GM18498 (cell line): ENCODE measurements at regions not wholly inside any gene's neighbourhood (a gene's known extent, or its start where the extent isn't known, plus 50 kb on each side); places are given as distances from the start of the nearest gene placed in this dataset.
"Not testable (repeated sequence)": the region's sequence is repeated elsewhere in the genome, so short reads cannot be mapped to it uniquely, and the experiment has no call there.

Source experiments
- ATAC-seq: cut with Tn5 transposase; IDR thresholded peaks from one replicate; pipeline ENCODE4 v1.9.1; 2021; ENCODE audit warnings: mild to moderate bottlenecking, moderate library complexity; ENCODE audit not compliant: unreplicated experiment

DNA sequence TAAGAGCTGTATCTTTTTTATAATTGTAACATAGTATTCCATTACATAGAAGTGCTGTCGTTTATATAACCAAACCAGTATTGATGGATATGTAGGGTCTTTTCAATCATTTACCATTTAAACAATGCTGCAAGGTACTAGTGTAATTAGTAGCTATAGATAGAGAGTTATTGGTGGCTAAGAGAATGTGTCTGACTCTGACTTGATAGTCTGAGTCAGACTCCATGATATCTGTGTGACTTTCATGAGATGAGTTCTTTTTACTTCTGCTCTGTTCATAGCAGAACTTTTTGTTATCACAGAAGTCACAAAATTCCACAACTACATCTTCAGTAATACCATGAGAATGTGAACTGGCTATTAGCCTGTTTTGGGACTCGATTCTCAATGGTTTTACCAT is 150.6 kb downstream of the FHIP1A start:
- no peak for ATAC-seq

- no peak for ATAC-seq
Measured at GRCh38 chr4:151561551-151562256, 152.7 kb downstream of the FHIP1A start.

DNA sequence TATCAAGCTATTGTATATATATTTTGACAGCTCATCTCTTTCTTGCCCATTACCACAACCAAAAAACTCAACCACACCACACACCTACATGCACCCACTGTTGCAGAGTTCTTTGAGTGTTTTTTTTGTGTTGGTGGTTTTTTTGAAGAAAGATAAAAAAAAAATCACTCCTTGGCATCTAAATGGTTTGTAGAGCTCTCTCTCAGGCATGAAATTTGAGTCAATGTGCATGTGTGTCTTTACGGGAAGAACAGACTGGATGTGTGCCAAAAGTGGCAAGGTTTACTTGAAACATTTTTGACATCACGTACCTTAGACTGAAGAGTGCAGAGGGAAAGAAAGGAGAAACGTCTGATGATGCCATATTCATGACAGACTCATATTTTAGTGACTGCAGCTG is 154.2 kb downstream of the FHIP1A start:
- ATAC-seq, result no peak

GRCh38 chr4:151564321-151564720 is 155.3 kb downstream of the FHIP1A start:
- ATAC-seq, result no peak

- no peak for ATAC-seq
Measured at GRCh38 chr4:151565583-151565982, 156.6 kb downstream of the FHIP1A start.

- ATAC-seq, result no peak
Measured at GRCh38 chr4:151566053-151566452, 157.1 kb downstream of the FHIP1A start.

GRCh38 chr4:151567056-151567455 is 158.1 kb downstream of the FHIP1A start:
- peak; percentile 97 for ATAC-seq

GRCh38 chr4:151568966-151569365 is 160.0 kb downstream of the FHIP1A start:
- no peak for ATAC-seq

DNA sequence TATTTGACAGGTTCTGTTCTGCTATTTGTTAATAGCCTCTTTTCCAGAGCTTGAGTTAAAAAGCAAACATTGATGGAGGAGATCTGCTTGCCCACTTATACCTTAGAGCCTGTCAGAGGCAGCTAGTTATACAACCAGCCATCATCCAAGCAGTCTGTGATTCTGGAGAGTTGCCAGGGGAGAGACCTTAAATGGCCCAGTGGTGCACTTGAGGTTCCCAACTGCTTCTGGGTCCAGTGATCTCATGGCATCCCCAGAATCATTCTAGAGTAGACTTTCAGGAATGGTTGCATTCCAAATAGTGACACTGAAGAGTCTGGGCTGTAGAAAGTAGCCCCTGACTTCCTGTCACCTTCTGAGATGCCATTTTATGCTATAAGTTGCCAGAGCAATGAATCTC is 160.7 kb downstream of the FHIP1A start:
- no peak for ATAC-seq

DNA sequence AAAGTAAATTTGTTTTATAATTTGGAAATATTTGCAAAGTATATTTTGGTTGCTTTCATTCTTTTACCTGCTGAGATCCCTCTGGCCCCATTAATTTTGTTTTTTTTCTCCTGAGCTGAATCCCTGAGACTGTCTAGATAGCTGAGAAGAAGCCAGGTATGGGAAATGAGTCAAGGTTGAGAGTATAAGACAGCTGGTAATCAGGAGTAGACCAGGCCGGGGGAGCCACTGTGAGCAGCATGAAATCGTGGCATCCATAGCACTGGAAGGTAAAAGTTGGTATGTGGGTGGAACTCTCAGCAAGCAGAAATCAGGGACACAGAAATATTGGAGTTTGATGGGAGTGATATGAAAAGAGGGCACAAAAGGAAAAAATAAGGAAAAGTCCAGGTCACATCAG is 164.5 kb downstream of the FHIP1A start:
- no peak for ATAC-seq

DNA sequence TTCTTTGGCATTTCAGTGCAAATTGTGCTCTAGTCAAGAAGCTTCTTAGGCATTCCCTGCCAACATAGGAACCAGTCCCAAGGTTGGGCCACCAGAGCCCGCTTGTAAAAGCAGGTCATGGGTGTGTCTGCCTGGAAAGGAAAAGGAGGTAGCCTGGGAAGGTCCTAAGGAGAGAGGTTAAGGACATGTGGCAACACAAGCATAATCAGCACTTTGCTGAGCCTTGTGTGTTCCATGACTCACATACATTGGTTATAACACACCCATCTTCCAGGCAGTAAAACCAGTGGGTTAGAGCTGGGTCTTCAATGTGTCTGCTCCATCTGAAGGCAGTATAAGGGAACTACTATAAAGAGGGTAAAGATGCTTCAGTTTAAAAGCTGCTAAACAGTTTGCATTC is 165.0 kb downstream of the FHIP1A start:
- no peak for ATAC-seq

DNA sequence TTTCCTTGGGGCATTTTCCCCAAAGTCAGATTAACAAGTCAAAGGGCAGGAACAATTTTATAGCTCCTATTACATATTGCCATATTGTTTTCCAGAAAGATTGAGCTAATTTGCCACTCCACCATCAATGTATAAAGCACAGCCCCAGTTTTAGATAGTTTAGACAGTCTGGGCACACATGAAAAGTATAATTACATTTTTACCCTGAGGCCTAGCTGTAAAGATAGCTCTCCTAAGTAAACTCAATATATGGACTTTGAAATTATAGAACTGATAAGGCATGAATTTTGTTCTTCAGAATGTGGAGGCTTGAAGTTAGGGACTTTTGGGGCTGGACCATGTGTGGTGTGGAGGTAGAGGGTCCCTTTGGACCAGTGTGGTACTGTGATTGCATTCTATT is 166.0 kb downstream of the FHIP1A start:
- ATAC-seq, result no peak

DNA sequence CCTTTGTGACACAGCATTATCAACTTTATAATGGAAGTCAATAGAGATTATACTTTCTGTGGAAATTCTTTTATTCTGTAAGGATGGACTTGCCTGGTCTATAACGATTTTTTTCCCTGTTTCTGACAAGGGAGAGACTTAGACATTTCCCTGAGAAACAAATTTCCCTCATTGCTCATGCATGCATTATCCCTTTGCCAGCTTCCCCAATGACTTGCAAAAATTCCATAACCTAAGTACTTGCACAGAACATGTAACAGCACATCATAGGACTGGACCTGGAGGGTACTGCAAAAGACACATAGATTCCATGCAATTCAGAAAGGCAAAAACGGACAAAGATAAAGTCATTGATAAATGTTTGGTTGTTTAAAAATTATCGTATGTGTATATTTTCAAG is 166.7 kb downstream of the FHIP1A start:
- no peak for ATAC-seq

- ATAC-seq, result no peak
Measured at GRCh38 chr4:151576627-151577026, 167.7 kb downstream of the FHIP1A start.

GRCh38 chr4:151581570-151581969 is 172.6 kb downstream of the FHIP1A start:
- ATAC-seq, result no peak

DNA sequence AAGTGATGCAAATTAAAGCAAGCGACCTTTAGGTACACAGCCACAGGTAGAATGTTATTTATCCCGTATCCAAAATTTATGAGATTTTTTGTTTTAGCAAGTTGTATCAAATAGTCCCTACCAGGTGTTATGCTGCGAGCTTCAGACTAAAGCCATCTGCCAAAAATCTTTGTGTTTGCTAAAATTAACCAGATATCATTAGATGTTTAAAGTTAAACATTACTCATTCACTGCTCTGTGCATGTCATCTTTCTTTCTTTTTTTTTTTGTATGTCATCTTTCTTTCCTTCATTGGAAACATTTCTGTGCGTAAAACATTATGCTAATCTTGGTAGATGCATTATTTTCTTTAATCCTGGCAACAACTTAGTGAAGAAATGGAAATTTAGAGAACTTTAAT is 173.1 kb downstream of the FHIP1A start:
- ATAC-seq, result no peak

DNA sequence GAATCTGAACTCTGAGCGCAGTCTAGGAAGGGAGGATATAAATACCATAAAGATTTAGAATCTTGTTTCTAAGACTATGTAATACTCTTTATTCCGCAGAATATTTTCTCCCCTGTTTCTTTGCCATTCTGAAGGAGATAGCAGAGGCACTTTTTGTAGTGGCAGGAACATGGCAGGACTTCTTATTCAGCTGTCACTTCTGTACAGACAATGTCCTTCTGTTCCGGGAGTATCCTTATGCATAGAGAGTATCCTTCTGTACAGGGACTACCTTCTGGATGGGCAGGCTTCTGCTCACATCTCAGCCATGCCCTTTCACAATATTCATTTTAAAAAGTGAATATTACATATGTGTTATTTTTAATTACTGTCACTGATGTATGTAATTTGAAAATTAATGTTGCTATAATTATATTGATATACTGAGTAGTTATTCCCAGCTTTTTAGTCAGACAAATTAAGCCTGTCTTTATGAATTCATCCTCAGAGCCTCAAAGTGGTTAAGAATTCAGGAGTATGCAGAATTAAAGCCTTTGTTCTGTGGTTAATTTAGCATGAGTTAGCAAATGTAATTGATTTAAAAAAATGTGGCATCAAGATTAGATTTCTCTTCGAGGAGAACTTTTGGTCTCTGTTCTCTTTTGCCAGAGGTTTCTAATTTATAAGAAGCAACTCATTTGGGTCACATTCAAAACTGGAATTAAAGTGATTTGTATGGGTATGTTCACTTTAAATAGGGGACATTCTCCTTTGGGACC is 174.4 kb downstream of the FHIP1A start:
- no peak for ATAC-seq

DNA sequence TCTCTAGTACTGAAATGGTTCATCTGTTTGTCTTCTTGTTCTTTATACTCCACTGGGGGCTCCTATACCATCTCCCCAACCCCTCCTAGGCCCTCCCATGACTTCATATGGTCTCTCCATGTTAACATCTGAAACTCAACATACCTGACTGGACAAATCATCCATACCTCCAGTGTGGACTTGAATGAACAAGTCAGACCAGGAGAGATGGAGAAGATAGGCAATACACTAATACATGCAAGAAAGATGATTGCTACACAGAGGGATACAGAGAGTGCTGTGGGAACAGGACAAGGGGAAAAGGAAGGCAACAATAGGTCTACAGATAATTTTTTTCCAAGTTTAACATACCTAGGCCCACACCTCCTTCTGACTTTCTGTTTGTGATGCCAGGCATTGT is 175.1 kb downstream of the FHIP1A start:
- no peak for ATAC-seq

DNA sequence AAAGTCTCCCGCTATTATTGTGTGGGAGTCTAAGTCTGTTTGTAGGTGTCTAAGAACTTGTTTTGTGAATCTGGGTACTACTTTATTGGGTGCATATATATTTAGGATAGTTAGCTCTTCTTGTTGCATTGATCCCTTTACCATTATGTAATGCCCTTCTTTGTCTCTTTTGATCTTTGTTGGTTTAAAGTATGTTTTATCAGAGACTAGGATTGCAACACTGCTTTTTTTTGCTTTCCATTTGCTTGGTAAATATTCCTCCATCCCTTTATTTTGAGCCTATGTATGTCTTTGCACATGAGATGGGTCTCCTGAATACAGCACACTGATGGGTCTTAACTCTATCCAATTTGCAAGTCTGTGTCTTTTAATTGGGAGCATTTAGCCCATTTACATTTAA is 165.2 kb downstream of the GATB start:
- not testable (repeated sequence) for ATAC-seq

DNA sequence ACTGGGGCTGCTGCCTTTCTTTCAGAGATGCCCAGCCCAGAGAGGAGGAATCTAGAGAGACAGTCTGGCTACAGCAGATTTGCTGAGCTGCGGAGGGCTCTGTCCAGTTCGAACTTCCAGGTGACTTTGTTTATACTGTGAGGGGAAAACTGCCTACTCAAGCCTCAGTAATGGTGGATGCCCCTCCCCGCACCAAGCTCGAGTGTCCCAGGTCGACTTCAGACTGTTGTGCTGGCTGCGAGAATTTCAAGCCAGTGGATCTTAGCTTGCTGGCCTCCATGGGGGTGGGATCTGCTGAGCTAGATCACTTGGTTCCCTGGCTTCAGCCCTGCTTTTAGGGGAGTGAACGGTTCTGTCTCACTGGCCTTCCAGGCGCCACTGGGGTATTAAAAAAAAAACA is 163.1 kb downstream of the GATB start:
- not testable (repeated sequence) for ATAC-seq

DNA sequence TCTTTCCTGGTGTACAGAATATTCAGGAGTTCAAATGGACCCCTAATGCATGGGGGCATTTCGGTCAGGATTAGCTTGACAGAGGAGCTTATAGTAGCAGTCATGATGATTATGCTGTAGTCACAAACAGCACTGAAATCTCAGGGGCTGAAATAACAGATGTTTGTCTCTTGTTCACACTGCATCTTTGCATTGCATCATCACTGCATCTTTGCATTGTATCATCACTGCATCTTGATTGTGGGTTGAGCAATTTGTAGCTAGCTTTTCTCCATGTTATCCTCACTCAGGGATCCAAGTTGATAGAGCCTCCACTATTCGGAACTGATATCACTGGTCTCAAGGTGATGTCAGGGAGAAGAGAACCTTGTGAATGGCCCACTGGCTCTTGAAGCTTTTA is 160.9 kb downstream of the GATB start:
- no peak for ATAC-seq

GRCh38 chr4:151600432-151600831 is 160.4 kb downstream of the GATB start:
- no peak for ATAC-seq

GRCh38 chr4:151603377-151603776 is 157.4 kb downstream of the GATB start:
- no peak for ATAC-seq
